GM21381 (cell line): ENCODE measurements at regions not wholly inside any gene's neighbourhood (a gene's known extent, or its start where the extent isn't known, plus 50 kb on each side); places are given as distances from the start of the nearest gene placed in this dataset.
"Not testable (repeated sequence)": the region's sequence is repeated elsewhere in the genome, so short reads cannot be mapped to it uniquely, and the experiment has no call there.

ENCODE experiments used
- ATAC-seq: cut with Tn5 transposase; IDR thresholded peaks from one replicate; pipeline ENCODE4 v1.9.1; 2021; ENCODE audit warnings: mild to moderate bottlenecking, moderate library complexity; ENCODE audit not compliant: unreplicated experiment

DNA sequence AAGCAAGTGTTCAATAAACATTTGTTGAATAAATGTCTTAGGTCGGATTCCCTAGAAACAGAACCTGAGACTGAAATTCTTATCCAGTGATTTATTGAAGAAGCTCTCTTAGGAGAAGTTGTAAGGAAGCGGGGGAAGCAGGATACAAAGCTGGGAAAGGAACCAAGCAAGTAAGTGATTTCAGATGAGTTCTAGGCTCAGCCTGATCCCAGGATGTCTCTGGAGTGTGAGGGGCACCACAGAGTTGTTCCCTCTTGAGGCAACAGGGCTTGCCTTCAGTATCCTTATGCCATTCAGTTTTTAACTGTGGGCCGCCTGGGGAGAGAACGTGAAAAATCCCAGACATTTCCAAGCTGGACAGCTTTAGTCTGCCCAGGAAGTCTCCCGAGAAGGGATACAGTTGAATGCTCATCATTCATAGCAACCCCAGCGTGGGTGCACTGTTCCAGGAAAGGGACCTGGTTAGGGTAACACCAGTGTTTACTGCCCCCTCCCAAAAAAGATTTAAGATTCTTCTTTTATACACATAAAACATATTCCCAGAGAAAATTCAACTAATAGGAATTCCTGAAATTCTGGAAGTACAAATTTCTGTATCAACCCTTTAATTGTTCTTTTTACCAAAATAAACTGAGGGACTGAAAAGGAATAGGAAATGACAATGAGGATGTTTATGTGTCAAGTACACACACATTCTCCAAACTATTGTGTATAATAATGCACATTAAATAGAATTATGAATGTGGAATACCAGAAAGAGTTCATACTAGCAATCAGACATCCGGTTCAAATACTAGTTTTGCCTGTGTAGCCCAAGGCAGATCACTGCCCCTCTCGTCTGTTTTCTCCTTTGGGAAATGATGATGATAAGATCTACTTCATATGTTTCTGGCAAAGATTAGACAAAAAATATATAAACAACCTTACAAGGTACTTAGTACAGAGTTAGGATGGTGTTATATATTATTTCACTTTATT is 592.1 kb upstream of the CDH2 start:
- ATAC-seq, result no peak

DNA sequence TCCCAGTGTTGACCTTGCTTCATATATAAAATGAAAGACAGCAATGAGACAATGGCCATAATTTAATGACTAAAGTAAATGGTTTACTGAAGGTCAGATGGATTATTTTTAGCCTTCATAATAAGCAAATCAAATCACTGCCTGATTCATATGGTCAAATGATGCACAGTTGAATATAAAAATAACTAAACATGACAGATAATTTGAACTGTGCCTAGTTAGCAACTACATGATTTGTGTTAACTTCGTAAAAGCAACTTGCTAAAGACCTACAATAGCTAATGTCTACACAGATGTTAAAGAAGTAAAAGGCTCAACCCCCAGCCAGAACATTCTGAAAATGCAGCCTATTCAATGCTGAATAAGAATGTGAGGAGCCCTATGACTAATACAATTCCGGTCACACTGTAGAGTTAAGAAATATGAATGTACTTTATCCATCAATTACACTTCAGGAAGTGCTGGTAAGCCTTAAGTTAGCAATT is 590.8 kb upstream of the CDH2 start:
- ATAC-seq, result no peak

DNA sequence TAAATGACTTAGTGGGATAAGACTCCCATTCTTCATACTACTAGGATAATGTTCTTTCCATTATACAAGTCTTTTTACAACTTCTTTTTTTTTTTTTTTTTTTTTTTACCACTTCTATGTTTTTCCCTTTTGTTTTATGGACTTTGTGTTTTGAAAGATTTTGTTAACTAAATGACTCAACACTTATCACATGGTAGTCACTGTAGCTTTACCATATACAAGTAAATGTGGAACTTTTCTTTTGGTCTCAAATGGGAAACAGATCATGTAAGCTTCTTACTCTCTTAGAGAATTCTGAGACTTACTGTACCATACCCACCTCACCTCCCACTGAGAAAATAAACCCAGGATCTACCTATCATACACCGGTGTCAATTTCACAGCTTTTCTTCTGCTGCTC is 590.3 kb upstream of the CDH2 start:
- no peak for ATAC-seq

DNA sequence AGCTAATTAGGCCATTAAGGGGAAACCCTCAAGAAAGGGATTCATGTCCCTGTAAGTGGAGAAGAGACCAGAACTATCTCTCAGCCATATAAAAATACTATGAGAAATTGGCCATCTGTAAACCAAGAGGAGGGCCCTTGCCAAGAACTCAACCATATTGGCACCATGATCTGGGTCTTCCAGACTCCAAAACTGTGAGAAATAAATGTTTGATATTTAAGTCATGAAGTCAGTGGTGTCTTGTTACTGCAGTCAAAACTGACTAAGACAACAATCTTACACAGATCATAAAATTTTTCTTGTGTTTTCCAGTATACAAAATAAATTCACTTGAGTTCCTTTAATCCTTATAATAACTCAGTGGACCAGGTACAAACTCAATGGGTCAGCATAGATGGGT is 589.8 kb upstream of the CDH2 start:
- no peak for ATAC-seq

DNA sequence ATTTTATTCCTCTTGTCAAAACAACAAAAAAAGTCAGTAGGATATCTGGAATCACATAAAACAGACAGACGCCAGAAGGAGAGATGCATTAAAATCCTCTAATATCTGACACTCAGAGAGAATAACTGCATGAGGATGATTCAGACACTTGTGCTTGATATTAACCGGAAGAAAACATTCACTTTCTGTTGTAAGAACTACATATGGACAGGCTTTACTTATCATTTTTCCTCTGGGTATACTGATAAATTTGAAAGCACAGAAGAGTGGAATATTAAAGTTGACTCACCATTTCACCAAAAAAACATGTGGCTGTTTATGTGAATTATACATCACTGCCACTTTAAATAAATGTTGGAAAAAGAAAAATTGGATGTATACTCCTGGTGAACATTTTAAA is 589.1 kb upstream of the CDH2 start:
- ATAC-seq, result no peak

DNA sequence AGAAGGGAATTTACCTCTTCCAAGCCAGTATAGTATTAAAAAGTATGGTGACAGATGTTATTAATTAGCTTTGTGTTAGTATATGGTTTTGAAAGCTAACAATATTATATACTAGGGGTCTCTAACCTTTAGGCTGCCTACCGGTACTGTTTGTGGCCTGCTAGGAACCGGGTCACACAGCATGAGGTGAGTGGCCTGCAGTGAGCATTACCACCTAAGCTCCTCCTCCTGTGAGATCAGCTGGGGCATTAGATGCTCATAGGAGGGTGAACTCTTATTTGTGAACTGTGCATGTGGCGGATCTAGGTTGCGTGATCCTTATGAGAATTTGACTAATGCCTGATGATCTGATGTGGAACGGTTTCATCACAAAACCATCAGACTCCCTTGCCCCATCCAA is 583.4 kb upstream of the CDH2 start:
- no peak for ATAC-seq

DNA sequence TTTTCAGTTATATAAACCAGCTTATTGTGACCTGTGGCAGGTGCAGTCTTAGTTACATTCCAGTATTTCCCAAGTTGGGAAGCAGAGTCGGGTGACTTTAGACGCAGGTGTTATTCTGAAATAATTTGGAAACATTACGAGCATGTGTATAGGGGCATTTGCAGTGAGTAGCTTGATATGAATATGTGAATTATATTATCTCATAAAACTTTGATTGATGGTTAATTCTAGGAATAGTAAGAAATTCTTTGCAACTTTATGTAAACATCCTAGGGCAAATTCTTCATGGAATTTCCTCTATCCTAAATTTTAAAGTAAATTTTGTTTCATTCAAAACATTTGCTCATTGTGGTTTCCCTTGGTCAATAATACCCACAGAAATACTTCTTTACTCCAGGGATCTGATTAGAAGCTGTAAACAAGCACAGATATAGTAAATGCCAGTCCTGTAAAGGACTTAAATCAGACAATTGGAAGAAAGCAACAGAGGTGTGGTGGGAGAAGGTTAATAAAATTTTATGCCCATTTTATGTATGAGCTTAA is 580.6 kb upstream of the CDH2 start:
- no peak for ATAC-seq

DNA sequence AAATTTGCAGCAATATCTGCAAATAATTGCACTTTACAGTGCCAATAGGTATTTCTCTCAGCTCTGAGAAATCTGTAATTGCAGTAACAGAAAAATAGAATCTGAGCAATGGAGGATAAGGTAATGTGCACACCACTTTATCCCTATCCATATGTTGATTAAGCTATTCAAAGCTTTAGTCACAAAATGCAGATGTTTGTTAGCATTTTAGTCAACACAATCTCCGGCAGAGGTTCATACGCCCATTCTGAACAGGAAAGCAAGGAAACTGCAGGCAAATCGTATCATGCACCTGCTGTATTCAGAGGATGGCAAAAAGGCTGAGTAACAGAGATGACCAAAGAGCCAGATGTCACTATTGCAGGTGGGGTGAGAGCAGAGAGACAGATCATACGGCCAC is 566.2 kb upstream of the CDH2 start:
- ATAC-seq, result no peak

DNA sequence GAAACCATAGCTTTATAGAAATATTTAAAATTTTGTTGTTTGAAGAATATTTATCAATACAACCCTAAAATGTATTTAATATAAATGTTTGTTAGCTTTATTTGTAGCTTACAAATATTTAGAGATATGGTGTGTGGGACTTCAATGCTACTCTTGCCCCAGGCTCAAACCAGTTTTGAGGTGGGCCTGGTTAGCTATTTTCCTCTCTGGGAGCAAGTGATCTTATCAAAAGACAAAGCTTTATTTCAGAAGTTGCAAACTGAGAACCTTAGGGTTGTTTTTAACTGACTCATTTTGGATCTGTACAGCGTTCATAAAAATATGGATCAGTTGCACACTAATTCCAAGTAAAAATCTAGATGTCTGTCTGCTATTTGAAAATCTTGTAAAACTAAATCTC is 563.6 kb upstream of the CDH2 start:
- ATAC-seq, result no peak

DNA sequence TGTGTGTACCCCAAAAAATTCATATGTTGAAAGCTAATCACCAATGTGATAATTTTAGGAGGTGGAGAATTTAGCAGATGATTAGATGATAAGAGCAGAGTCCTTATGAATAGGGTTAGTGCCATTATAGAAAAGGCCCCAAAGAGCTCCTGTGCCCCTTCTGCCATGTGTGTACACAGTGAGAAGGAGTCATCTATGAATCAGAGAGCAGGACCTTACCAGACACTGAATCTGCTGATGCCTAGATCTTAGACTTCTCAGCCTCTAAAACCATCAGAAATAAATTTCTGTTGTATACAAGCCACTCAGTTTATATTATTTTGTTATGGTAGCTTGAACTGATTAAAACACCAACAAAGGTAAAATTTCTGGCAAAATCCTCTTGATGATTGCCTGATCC is 560.0 kb upstream of the CDH2 start:
- ATAC-seq, result no peak

DNA sequence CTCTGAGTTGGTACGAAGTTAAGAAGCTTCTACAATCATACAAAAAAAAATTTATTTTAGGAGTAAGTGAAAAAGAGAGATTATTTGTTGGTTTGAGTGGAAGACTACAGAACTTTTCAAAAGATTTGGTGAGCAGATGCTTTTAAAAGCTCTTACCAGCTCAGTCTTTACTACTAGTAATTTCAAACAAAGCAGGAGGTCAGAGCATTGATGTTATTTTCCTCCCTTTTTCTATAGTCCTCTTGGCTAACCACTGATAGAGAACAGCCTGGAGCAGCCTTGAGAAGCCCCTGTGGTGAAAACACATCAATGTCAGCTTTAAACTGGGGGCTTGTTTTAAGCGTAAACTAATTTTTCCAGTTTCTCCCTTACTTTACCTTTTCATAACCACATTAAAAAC is 559.3 kb upstream of the CDH2 start:
- no peak for ATAC-seq

DNA sequence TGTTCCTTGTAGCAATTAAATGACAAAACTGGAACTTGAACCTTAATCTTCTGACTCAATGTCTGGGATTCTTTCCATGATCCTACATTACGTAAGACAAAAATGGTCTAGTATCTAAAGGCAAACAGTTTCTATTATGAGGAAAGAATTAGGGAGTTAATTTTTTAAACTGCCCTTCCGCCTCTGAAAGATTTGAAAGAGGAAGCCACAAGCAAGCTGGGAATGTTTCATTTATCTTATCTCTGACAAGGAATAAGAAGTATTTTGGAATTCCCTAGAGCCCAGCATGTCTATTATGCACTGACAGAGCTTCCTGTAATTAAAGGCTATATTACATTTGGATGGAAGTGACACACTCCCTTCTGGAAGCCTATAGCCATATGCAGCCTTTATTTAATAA is 558.8 kb upstream of the CDH2 start:
- ATAC-seq, result no peak

DNA sequence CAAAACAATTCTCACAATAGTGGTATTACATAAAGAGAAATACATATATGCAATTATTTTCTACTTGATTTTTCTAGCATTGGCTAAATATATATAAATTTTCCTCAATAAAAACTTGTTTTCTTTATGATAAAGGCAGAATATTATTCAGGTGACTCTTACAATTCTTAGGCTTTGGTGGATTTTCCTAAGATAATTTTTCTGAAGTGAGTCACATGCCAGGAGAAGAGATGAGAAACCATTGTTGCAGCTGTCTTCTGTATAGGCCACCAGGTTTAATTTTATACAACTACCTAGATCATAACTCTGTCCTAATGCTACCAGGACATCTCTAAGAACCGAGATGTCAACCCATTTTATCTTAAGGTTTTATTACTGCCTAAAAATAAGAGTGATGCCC is 552.4 kb upstream of the CDH2 start:
- ATAC-seq, result no peak

DNA sequence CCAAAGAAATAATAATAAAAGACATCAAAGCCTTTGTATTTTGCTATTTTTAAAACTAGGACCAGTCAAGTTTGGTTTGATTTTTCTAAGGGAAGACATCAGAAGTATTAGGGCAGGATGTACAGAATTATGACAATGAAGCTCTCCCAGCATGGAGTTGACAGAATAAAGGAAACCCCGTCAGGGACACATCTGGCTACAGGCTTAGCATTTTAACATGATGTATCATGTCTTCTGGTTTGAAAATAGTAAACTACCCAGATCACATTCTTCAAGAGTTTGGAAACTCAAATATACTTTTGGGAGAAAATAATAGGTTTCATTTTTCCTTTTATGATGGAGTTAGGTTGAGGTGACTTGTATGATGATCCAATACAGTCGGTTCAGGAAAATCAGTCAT is 552.0 kb upstream of the CDH2 start:
- ATAC-seq, result no peak

DNA sequence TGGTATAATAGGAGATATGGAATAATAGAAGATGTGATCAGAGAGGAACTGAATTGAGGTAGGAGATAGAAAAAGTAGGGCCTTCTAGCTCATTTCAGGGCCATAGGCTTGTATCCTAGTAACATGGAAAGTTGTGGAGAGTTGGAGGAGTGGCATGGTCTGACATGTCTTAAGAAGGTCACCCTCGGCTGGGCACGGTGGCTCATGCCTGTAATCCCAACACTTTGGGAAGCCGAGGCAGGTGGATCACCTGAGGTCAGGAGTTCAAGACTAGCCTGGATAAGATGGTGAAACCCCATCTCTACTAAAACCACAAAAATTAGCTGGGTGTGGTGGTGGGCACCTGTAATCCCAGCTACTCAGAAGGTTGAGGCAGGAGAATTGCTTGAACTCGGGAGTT is 550.3 kb upstream of the CDH2 start:
- ATAC-seq, result not testable (repeated sequence)

DNA sequence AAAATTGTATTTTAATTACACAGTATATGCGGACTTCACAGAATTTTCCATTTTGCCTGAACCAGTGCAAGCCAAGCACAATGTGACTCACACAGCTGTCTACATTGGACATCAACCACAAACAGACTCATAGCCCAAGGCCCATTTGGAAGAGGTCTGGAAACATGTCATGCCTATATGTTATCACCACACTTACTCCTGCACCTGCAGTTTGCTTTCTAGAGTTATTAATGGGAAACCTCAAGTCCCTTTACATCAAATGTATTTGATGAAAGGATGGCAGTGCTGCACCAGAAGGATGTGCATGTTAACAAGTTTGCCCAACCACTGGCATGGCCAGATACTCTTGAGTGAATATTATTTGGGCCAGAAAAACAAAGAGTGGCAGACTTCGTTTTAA is 548.9 kb upstream of the CDH2 start:
- ATAC-seq, result no peak

DNA sequence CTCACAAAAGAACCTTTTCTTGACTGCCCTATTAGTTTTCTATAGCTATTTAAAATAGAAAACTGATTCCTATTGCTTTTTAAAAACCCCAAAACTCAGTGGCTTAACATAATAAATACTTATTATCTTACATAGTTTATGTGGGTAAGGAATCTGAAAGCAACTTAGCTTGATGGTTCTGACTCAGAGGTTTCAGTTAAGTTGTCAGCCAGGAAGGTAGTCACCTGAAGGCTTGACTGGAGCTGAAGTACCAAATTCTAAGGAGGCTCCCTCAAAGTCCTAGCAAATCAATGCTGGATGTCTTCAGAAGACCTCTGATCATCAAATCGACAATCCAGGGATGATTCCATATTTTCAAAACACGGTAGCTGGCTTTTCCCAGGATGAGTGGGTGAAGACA is 546.6 kb upstream of the CDH2 start:
- no peak for ATAC-seq

DNA sequence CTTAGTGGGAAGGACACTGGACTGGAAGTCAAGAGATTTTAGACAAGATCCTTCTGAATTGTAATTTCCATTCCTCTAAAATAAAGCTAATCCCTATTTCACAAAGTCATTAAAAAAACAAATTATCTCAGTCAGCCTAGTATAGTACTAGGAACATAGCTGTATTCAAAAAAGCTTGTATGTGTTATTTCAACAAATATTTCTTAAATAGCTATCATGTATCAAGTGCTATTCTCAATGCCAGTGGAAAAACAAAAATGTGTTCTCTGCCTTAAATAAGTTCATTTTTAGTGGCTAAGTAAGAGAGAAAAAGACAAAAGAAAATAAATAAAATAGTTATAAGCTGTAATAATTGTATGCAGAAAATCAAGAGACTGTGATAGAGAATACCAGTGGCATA is 541.8 kb upstream of the CDH2 start:
- no peak for ATAC-seq

DNA sequence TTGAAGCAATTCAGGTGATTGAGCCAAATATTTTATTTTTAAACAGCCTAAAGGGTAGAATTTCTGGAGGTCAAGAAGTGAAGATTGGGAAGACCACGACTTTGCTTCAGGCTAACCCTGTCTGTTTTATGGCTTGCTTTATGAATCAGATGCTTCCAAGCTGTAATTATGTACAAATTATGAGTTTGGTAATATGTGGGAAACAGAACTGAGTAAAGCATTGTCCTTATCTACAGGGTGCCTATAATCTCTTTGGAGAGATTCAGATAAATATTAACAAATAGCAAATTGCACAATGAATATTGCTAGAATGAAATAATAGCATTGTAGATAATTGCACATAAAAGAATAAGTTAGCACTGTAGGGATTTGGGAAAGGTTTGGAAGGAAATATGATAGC is 539.4 kb upstream of the CDH2 start:
- no peak for ATAC-seq

DNA sequence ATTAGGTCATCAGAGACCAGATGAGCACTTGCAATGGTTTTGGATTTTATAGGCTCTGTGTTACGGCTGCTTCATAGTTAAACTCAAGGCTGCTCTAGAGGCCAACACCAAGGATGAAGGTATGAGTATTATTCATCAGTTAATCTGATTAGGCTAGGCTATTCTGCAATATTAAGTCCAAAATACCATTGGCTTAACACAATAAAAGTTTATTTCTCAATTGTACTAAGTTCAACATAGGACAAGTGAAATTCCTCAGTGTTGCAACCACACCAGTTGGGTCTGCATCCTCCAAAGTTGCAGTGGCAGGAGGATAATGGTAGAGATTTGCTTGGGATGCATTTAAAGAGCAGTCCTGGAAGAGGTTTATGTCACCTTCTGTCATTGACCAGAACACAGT is 538.3 kb upstream of the CDH2 start:
- no peak for ATAC-seq

DNA sequence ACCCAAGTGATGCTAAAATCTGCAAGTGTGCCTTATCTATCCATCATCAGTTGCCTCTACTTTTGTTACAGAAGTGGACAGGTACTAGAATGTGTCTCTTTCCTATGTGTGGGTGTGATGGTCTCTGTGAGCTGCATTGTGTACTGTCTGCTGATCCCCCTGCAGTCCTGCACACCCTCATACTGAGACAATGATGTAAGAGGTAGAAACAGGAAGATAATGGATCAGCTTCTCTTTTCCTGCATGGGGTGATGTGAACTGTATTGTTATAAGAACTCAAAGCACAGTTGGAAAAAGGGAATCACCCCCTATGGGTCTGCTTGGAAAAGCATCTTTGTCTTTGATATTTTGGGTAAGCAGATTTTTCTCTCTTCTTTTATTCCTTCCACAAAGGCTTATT is 537.6 kb upstream of the CDH2 start:
- ATAC-seq, result no peak

DNA sequence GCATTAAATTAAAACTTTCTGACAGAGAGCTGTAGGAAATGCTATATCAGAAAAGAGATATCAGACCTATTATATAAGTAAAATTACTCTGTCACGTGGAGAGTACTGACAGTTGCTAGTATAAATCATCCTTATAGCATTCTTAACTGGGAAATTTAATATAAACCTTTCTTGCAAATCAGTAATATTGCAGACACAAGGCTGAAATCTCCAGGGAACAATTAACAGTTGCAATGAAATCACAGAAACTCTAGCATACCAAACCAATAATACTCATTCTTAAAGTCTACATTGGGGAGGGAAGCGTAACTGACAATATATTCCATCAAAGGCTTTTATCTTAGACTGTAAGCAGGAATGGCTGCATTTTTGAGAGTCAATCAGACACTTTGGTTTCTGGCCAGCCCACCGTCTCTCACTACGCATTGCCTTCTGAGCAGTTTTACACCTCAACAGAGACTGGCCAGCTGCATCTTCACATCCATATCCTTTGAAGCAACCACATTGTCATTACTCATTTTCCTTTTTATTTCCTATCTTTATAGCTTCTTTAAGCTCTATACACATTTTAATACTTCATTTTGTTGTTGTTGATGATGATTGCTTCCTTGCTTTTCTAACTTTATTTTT is 536.0 kb upstream of the CDH2 start:
- no peak for ATAC-seq
